ENCODE measurements at regions not wholly inside any gene's neighbourhood (a gene's known extent, or its start where the extent isn't known, plus 50 kb on each side); places are given as distances from the start of the nearest gene placed in this dataset.

- CTCF ChIA-PET = no interaction called here
- Histone ChIP-seq H3K4me1 (ENCODE audit: control insufficient read depth, insufficient read depth, low read length) (0 out of 2 replicates have a peak, but pooled peaks cover 1% of the 10 kb centered on the region), H2BK120ac (ENCODE audit: low read depth, low read length) (no peak overlapping the region), H4K20me1 (ENCODE audit: insufficient read depth, low read length) (no peaks in the 10 kb centered on the region), H2BK20ac (ENCODE audit: low read depth, low read length) (no peak overlapping the region), H3K9me3 (ENCODE audit: control insufficient read depth, insufficient read depth, low read length) (no peaks in the 10 kb centered on the region), H3K27ac (ENCODE audit: insufficient read depth, low read length) (no peak overlapping the region), H3K9ac (ENCODE audit: low read depth, low read length) (no peak overlapping the region), H3K4ac (ENCODE audit: low read depth, low read length) (no peak overlapping the region), H2AFZ (replicated peaks; ENCODE audit: low read length, poor library complexity) (no peak overlapping the region), H3K4me2 (ENCODE audit: low read depth, low read length) (no peak overlapping the region), H3K27me3 (ENCODE audit: control insufficient read depth, insufficient read depth, low read length) (no peaks in the 10 kb centered on the region; the same call in 1 of the 2 replicates), H2BK5ac (ENCODE audit: low read depth, low read length, poor library complexity, severe bottlenecking) (no peak overlapping the region), H3K36me3 (ENCODE audit: control insufficient read depth, insufficient read depth, low read length) (no peaks in the 10 kb centered on the region), H3K18ac (ENCODE audit: low read depth, low read length) (no peak overlapping the region), H2AK5ac (ENCODE audit: low read depth, low read length) (no peak overlapping the region), H2BK15ac (ENCODE audit: low read depth, low read length) (no peak overlapping the region), H4K91ac (ENCODE audit: insufficient read depth, low read depth, low read length) (no peak overlapping the region), H3K9me1 (ENCODE audit: insufficient read depth, low read length) (no peaks in the 10 kb centered on the region), H4K5ac (ENCODE audit: low read depth, low read length) (no peak overlapping the region), H3K14ac (replicated peaks; ENCODE audit: low read depth, low read length) (no peak overlapping the region), H4K8ac (ENCODE audit: low read depth in 2 of 2, low read length in 2 of 2) (no peak overlapping the region), H3K79me1 (ENCODE audit: low read depth in 1 of 2, low read length in 2 of 2) (no peaks in the 10 kb centered on the region), H3K56ac (ENCODE audit: extremely low read depth, insufficient read depth, low read length) (no peak overlapping the region), H2AK9ac (replicated peaks; ENCODE audit: low read depth, low read length, poor library complexity) (no peak overlapping the region), H3K23ac (ENCODE audit: low read depth, low read length) (no peak overlapping the region), H3K4me3 (ENCODE audit: insufficient read depth, low read depth, low read length) (no peak overlapping the region)
- DNase-seq (no peak), ATAC-seq (ENCODE audit: low read depth) (no peak)
- intact Hi-C loops (cut with micrococcal nuclease) = no loop called here
- WGBS, 2 experiments (ENCODE audit: extremely low coverage in 2 of 2, insufficient read length in 1 of 2) = no CpG with 5 or more reads among the region's 7 CpGs
- TF ChIP-seq NFE2L2 (IDR thresholded peaks at IDR 0.05; ENCODE audit: low read depth, low read length) (no peak), POLR2A (IDR thresholded peaks at IDR 0.05; ENCODE audit: low read depth, low read length) (no peak), RFX5 (IDR thresholded peaks at IDR 0.05; ENCODE audit: low read depth, low read length) (no peak), BHLHE40 (IDR thresholded peaks at IDR 0.05; ENCODE audit: low read depth, low read length) (no peak), MAFK (IDR thresholded peaks at IDR 0.05; ENCODE audit: low read depth, low read length) (no peak), MAZ (IDR thresholded peaks at IDR 0.05; ENCODE audit: borderline replicate concordance, low read depth, low read length) (no peak), SMC3 (IDR thresholded peaks at IDR 0.05; ENCODE audit: low read depth, low read length) (no peak), FOS (IDR thresholded peaks at IDR 0.05; ENCODE audit: low read depth, low read length) (no peak), RCOR1 (IDR thresholded peaks at IDR 0.05; ENCODE audit: insufficient replicate concordance, low read length) (no peak), CTCF (conservative IDR thresholded peaks at IDR 0.05; ENCODE audit: low read depth, low read length) (no peak), ELK1 (IDR thresholded peaks at IDR 0.05; ENCODE audit: borderline replicate concordance, low read depth, low read length) (no peak), CHD1 (IDR thresholded peaks at IDR 0.05; ENCODE audit: low read depth, low read length) (no peak), CEBPB (IDR thresholded peaks at IDR 0.05; ENCODE audit: low read depth, low read length) (no peak), USF2 (IDR thresholded peaks at IDR 0.05; ENCODE audit: low read depth, low read length) (no peak)
- dilution Hi-C loops (cut with HindIII; ENCODE audit: low sequenced_read_pairs, unreplicated experiment) = no loop called here
- no TSS peak for BruUV-seq (replicated peaks)
- POLR2A ChIA-PET (ENCODE audit: unreplicated experiment) = no interaction called here
- in situ Hi-C loops (cut with MboI; ENCODE audit: low sequenced_read_pairs) = no loop called here
Measured at GRCh38 chr1:109847251-109847650, 63.4 kb upstream of the CSF1 start.
